ENCODE measurements at regions not wholly inside any gene's neighbourhood (a gene's known extent, or its start where the extent isn't known, plus 50 kb on each side); places are given as distances from the start of the nearest gene placed in this dataset.

- Histone ChIP-seq H4K20me1 (replicated peaks; ENCODE audit: control insufficient read depth, extremely low read depth, insufficient read depth, low read length) (no peaks in the 10 kb centered on the region), H2AFZ (ENCODE audit: low read depth, low read length) (no peak overlapping the region), H3K4me2 (ENCODE audit: insufficient read depth, low read length) (no peak overlapping the region), H3K79me2 (ENCODE audit: control insufficient read depth, insufficient read depth, low read length) (no peaks in the 10 kb centered on the region), H3K4me1 (ENCODE audit: control insufficient read depth, extremely low read depth, insufficient read depth, low read length) (no peaks in the 10 kb centered on the region), H3K36me3 (ENCODE audit: control insufficient read depth in 2 of 2, extremely low read depth in 1 of 2, insufficient read depth in 2 of 2, low read length in 2 of 2) (no peaks in the 10 kb centered on the region), H3K27me3 (ENCODE audit: control insufficient read depth in 2 of 2, insufficient read depth in 2 of 2, low read length in 2 of 2) (no peaks in the 10 kb centered on the region), H3K9ac (replicated peaks; ENCODE audit: extremely low read depth, insufficient read depth, low read length) (no peak overlapping the region), H3K9me3 (replicated peaks; ENCODE audit: control insufficient read depth, insufficient read depth, low read length) (no peaks in the 10 kb centered on the region), H3K4me3 (replicated peaks in 1 of 3; ENCODE audit: insufficient read depth in 1 of 3, low read depth in 1 of 3, low read length in 3 of 3) (no peak overlapping the region), H3K9me1 (replicated peaks; ENCODE audit: control insufficient read depth, extremely low read depth, insufficient read depth, low read length) (no peaks in the 10 kb centered on the region), H3K27ac (ENCODE audit: insufficient read depth, low read depth, low read length) (no peak overlapping the region)
- FAIRE-seq (no peak), DNase-seq (ENCODE audit: low read depth, low spot score) (no peak)
- ChIA-PET CTCF (interaction anchor here (0.9 to 1.6 kb wide), 2 partner anchors 35 to 222 kb away, joined by 5 read pairs; no protein-coding TSS in a partner anchor), POLR2A (no interaction called here)
- intact Hi-C loops (cut with micrococcal nuclease) = no loop called here
- dilution Hi-C loops (cut with MboI; ENCODE audit: extremely low pct_ligation_motif_present, low sequenced_read_pairs) = no loop called here
- BruUV-seq (replicated peaks) = no TSS peak
- TF ChIP-seq POLR2AphosphoS5 (IDR thresholded peaks at IDR 0.05; ENCODE audit: insufficient read depth, low read depth, low read length) = no peak
- TF ChIP-seq, protein P1, sequence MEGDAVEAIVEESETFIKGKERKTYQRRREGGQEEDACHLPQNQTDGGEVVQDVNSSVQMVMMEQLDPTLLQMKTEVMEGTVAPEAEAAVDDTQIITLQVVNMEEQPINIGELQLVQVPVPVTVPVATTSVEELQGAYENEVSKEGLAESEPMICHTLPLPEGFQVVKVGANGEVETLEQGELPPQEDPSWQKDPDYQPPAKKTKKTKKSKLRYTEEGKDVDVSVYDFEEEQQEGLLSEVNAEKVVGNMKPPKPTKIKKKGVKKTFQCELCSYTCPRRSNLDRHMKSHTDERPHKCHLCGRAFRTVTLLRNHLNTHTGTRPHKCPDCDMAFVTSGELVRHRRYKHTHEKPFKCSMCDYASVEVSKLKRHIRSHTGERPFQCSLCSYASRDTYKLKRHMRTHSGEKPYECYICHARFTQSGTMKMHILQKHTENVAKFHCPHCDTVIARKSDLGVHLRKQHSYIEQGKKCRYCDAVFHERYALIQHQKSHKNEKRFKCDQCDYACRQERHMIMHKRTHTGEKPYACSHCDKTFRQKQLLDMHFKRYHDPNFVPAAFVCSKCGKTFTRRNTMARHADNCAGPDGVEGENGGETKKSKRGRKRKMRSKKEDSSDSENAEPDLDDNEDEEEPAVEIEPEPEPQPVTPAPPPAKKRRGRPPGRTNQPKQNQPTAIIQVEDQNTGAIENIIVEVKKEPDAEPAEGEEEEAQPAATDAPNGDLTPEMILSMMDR (IDR thresholded peaks at IDR 0.05; ENCODE audit: extremely low read depth in 1 of 2, insufficient read depth in 1 of 2, low read depth in 1 of 2, low read length in 2 of 2) = no peak
- no peak for TF ChIP-seq GATA2 (IDR thresholded peaks at IDR 0.05; ENCODE audit: insufficient read depth, insufficient read length, low read depth, low read length)
Measured at GRCh38 chr16:27145630-27146029, 57.7 kb upstream of the KDM8 start.

GRCh38 chr16:27149986-27150385, 53.3 kb upstream of the KDM8 start:
- Histone ChIP-seq H3K4me1 (ENCODE audit: control insufficient read depth, extremely low read depth, insufficient read depth, low read length) (no peaks in the 10 kb centered on the region), H3K27ac (ENCODE audit: insufficient read depth, low read depth, low read length) (no peak overlapping the region), H3K9me1 (replicated peaks; ENCODE audit: control insufficient read depth, extremely low read depth, insufficient read depth, low read length) (no peaks in the 10 kb centered on the region), H2AFZ (ENCODE audit: low read depth, low read length) (no peak overlapping the region), H3K9ac (replicated peaks; ENCODE audit: extremely low read depth, insufficient read depth, low read length) (no peak overlapping the region), H3K27me3 (ENCODE audit: control insufficient read depth in 2 of 2, insufficient read depth in 2 of 2, low read length in 2 of 2) (no peaks in the 10 kb centered on the region), H3K9me3 (replicated peaks; ENCODE audit: control insufficient read depth, insufficient read depth, low read length) (no peaks in the 10 kb centered on the region), H3K4me2 (ENCODE audit: insufficient read depth, low read length) (no peak overlapping the region), H3K79me2 (ENCODE audit: control insufficient read depth, insufficient read depth, low read length) (no peaks in the 10 kb centered on the region), H4K20me1 (replicated peaks; ENCODE audit: control insufficient read depth, extremely low read depth, insufficient read depth, low read length) (no peaks in the 10 kb centered on the region), H3K4me3 (replicated peaks in 1 of 3; ENCODE audit: insufficient read depth in 1 of 3, low read depth in 1 of 3, low read length in 3 of 3) (no peak overlapping the region), H3K36me3 (ENCODE audit: control insufficient read depth in 2 of 2, extremely low read depth in 1 of 2, insufficient read depth in 2 of 2, low read length in 2 of 2) (no peaks in the 10 kb centered on the region)
- intact Hi-C loops (cut with micrococcal nuclease) = no loop called here
- FAIRE-seq (no peak), DNase-seq (ENCODE audit: low read depth, low spot score) (no peak)
- ChIA-PET POLR2A (no interaction called here), CTCF (interaction anchor here (0.9 to 3.2 kb wide), 2 partner anchors 10 to 218 kb away, joined by 3 to 16 read pairs; no protein-coding TSS in a partner anchor)
- no TSS peak for BruUV-seq (replicated peaks)
- TF ChIP-seq JUN (IDR thresholded peaks at IDR 0.05; ENCODE audit: borderline replicate concordance, insufficient read depth, insufficient read length, low read depth) = no peak
- TF ChIP-seq, protein P2, sequence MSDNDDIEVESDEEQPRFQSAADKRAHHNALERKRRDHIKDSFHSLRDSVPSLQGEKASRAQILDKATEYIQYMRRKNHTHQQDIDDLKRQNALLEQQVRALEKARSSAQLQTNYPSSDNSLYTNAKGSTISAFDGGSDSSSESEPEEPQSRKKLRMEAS (IDR thresholded peaks at IDR 0.05; ENCODE audit: insufficient read depth, insufficient read length) = no peak
- no peak for TF ChIP-seq GATA2 (IDR thresholded peaks at IDR 0.05; ENCODE audit: insufficient read depth, insufficient read length, low read depth, low read length)
- no peak for TF ChIP-seq EZH2 (IDR thresholded peaks at IDR 0.05; ENCODE audit: borderline replicate concordance, low read depth, low read length, severe bottlenecking)
- no peak for TF ChIP-seq FOS (IDR thresholded peaks at IDR 0.05; ENCODE audit: borderline replicate concordance, insufficient read depth, low read length)
- TF ChIP-seq, protein P1 (IDR thresholded peaks at IDR 0.05; ENCODE audit: extremely low read depth in 1 of 2, insufficient read depth in 1 of 2, low read depth in 1 of 2, low read length in 2 of 2) = no peak
- no peak for TF ChIP-seq POLR2AphosphoS5 (IDR thresholded peaks at IDR 0.05; ENCODE audit: insufficient read depth, low read depth, low read length)
- no peak for TF ChIP-seq POLR2A (IDR thresholded peaks at IDR 0.05; ENCODE audit: low read depth, low read length)
- no peak for TF ChIP-seq MYC (IDR thresholded peaks at IDR 0.05; ENCODE audit: low read depth, low read length)
- dilution Hi-C loops (cut with MboI; ENCODE audit: extremely low pct_ligation_motif_present, low sequenced_read_pairs) = no loop called here
